ENCODE measurements at regions not wholly inside any gene's neighbourhood (a gene's known extent, or its start where the extent isn't known, plus 50 kb on each side); places are given as distances from the start of the nearest gene placed in this dataset.

GRCh38 chr6:41488433-41489119 lies 57.6 kb upstream of the FOXP4 start:
- TF ChIP-seq CTCF (IDR thresholded peaks at IDR 0.05) (no peak), POLR2A (IDR thresholded peaks at IDR 0.05) (no peak)
